Muscle of leg (tissue), 3 donors: ENCODE measurements at regions not wholly inside any gene's neighbourhood (a gene's known extent, or its start where the extent isn't known, plus 50 kb on each side); places are given as distances from the start of the nearest gene placed in this dataset.

Experiments used
- DNase-seq: peaks from one replicate; pipeline ENCODE4 v3.0.0; 2013
- H3K27ac ChIP-seq: one replicate; pipeline ENCODE4 v1.5.1; 2013; ENCODE audit warnings: mild to moderate bottlenecking, low read length, control low read depth
- H3K27me3 ChIP-seq: one replicate; pipeline ENCODE4 v1.6.1; 2013; ENCODE audit warnings: low read length; ENCODE audit not compliant: control insufficient read depth, insufficient read depth
- H3K36me3 ChIP-seq: one replicate; pipeline ENCODE4 v1.6.1; 2013; ENCODE audit warnings: low read length; ENCODE audit not compliant: control insufficient read depth, insufficient read depth
- H3K4me1 ChIP-seq: one replicate; pipeline ENCODE4 v1.6.1; 2013; ENCODE audit warnings: low read length; ENCODE audit not compliant: control insufficient read depth, insufficient read depth
- H3K4me3 ChIP-seq: one replicate; pipeline ENCODE4 v1.5.1; 2013; ENCODE audit warnings: low read length, control low read depth
- H3K9me3 ChIP-seq: replicated peaks from 2 replicates; pipeline ENCODE4 v1.6.1; 2013; ENCODE audit warnings: low read depth, low read length; ENCODE audit not compliant: control insufficient read depth
- WGBS: methylation state at CpG from one replicate; pipeline ENCODE4 v1.1.5; 2013; ENCODE audit warnings: missing lambda C conversion rate; ENCODE audit not compliant: insufficient coverage; 5-methylcytosine and 5-hydroxymethylcytosine counted together

DNA sequence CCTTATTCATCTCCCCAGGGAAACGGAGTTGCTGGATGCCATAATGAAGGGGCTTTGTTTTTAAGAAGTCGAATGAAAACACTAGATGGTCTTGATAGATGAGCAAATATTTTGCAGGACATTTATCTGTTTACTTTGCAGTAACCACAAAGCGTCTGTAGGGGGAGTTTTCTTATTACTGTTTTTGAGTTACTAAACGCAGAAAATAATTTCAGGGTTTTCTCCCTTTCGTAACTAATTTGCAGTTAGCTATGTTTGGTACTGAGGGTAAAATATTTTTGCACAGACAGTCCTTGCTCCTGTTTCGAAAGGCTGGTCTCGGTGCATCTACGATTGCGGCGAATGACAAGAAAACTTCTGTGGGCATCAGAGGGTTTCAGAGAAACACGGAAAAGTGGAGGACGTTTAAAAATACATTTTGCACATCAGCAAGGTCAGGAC, 505.6 kb upstream of the MKI67 start:
- DNase-seq, result peak; percentile 91
- H3K9me3 ChIP-seq, result no peaks in the 10 kb centered on the region
- no peaks in the 10 kb centered on the region for H3K36me3 ChIP-seq
- H3K4me1 ChIP-seq, result peaks cover 11% of the 10 kb centered on the region
- H3K4me3 ChIP-seq, result no peak overlapping the region
- H3K27ac ChIP-seq, result no peak overlapping the region
- 39% methylated on average over 7 of the region's 12 CpGs for WGBS
- H3K27me3 ChIP-seq, result peaks cover 4% of the 10 kb centered on the region

DNA sequence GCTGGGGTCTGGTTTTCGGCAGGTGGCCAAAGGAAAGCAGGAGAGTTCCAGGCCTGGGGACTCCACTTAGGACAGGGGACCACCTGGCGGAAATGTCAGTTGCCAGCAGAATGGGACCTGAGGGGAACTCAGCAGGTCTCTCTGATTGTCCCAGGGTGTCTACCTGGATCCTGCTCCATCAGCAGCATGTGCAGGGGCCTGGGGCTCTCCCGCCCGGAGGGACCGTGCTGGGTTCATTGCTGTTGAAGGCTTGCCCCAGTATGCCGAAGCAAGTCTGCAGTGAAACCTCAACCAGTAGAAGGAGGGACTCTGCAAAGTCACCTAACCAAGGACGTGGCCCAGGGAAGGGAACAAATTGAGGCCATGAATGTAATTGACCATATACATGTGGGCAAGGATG, 506.5 kb upstream of the MKI67 start:
- H3K4me1 ChIP-seq, result peaks cover 11% of the 10 kb centered on the region
- WGBS, result 98% methylated on average over 7 of the region's 7 CpGs
- H3K9me3 ChIP-seq, result no peaks in the 10 kb centered on the region
- H3K36me3 ChIP-seq, result no peaks in the 10 kb centered on the region
- peaks cover 4% of the 10 kb centered on the region for H3K27me3 ChIP-seq
- no peak for DNase-seq
- H3K4me3 ChIP-seq, result no peak overlapping the region
- H3K27ac ChIP-seq, result no peak overlapping the region

DNA sequence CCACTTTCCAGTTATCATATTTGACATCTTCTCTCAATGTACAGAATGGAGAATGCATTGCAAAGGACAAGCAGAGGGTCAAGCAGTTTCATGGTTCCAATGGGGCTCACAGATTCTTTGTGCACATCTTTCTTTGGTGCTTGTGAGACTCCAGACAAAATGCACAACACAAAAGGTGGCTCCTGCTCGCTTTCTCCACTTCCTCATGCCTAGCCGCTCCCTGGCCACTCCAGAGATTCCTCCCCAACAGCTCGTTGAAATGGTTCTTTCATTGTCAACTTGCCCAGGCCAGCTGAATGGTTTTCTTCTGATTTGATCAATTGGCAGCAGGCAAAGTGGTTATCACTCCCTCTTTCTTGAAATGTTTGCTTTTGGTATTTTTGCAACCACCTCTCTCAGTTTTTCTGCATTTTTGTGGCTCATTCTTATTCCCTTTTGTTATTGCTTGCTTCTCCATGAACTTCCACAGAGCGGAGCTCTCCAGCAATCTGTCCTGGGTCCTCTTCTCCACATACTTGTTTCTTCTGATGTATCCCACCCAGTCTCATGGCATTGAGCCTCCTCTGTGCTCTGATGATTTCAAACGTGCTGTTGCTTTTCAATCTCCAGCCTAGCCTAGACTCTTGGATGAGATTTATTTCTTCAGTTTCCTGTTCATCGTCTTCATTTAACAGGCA, 507.8 kb upstream of the MKI67 start:
- peaks cover 4% of the 10 kb centered on the region for H3K27me3 ChIP-seq
- H3K4me1 ChIP-seq, result peaks cover 11% of the 10 kb centered on the region
- peak; percentile 89 for DNase-seq
- WGBS, result 33% methylated on average over 5 of the region's 6 CpGs
- no peak overlapping the region for H3K27ac ChIP-seq
- H3K36me3 ChIP-seq, result no peaks in the 10 kb centered on the region
- H3K4me3 ChIP-seq, result no peak overlapping the region
- no peaks in the 10 kb centered on the region for H3K9me3 ChIP-seq

DNA sequence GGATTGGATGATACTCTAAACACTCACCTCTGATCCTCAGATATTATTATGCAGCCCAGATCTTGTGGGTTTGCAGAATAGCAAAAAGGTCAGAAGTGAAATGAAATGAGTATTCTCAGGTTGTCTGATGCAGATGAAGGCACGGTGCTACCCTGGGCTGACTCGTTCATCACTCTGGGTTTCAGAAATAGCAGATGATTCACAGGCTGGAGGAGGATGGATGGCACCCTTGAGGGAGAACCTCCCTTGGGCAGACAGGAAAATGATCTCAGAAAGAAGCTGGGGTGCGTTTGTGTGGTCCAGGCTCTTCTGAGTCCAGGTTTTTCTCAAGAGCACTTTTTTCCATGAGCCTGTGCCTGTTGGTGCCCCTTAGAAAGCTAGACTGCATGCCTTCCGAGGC, 515.8 kb upstream of the MKI67 start:
- Histone ChIP-seq H3K27ac (no peak overlapping the region), H3K4me3 (no peak overlapping the region), H3K36me3 (no peaks in the 10 kb centered on the region), H3K9me3 (peaks cover 2% of the 10 kb centered on the region), H3K27me3 (no peaks in the 10 kb centered on the region), H3K4me1 (no peaks in the 10 kb centered on the region)
- 83% methylated on average over 3 of the region's 4 CpGs for WGBS
- DNase-seq, result no peak

DNA sequence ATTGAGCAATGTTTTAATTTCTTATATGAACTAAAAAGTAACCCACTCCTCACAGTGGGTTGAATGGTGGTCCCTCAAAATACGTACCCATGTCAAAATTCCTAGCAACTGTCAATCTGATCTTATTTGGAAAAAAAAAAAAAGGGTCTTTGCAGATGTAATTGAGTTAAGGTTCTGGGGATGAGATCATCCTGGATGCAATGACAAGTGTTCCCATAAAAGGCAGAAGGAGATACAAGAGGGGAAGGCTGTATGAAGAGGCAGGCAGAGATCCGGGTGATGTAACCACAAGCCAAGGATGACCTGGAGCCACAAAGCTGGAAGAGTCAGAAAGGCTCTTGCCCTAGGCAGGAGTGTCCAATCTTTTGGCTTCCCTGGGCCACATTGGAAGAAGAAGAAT, 516.3 kb upstream of the MKI67 start:
- Histone ChIP-seq H3K27me3 (no peaks in the 10 kb centered on the region), H3K4me3 (no peak overlapping the region), H3K27ac (no peak overlapping the region), H3K9me3 (peaks cover 2% of the 10 kb centered on the region), H3K4me1 (no peaks in the 10 kb centered on the region), H3K36me3 (no peaks in the 10 kb centered on the region)
- DNase-seq, result no peak
- no CpG with 5 or more reads among the region's 2 CpGs for WGBS

DNA sequence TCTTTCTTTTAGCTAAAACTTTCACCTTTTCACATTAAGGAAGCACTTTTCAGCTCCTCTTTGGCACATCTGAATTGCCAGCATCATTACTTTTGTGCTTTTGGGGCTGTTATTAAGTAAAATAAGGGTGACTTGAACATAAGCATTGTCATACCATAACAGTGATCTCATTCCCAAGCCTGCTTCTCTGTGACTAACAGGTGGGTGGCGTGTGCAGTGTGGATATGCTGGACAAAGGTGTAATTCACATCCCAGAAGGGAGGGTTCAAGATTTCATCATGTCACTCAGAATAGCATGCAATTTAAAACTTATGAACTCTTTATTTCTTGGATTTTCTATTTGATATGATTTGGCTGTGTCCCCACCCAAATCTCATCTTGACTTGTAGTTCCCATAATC, 517.4 kb upstream of the MKI67 start:
- Histone ChIP-seq H3K9me3 (peaks cover 2% of the 10 kb centered on the region), H3K27ac (no peak overlapping the region), H3K36me3 (no peaks in the 10 kb centered on the region), H3K27me3 (no peaks in the 10 kb centered on the region), H3K4me3 (no peak overlapping the region), H3K4me1 (no peaks in the 10 kb centered on the region)
- no CpG with 5 or more reads among the region's 1 CpG for WGBS
- DNase-seq, result no peak

DNA sequence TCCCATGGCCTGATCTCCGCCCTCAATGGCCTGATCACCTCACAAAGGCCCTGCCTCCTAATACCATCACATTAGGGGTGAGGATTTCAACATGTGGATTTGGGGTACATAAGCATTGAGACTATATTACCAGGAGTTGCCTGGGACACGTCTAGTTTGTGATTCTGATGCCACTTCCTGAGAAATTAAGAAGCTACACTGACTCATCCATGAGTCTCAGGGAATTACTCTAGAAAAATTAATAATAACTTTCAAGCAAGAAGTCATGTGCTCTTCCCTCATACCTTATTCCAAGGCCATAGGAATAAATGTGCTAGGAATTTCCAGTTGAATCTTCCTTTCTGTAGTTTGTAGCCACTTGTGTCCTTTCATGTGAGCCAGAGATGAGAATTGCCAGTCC, 519.3 kb upstream of the MKI67 start:
- Histone ChIP-seq H3K27ac (no peak overlapping the region), H3K27me3 (no peaks in the 10 kb centered on the region), H3K36me3 (no peaks in the 10 kb centered on the region), H3K4me3 (no peak overlapping the region), H3K4me1 (no peaks in the 10 kb centered on the region), H3K9me3 (no peaks in the 10 kb centered on the region)
- no peak for DNase-seq
- no CpG with 5 or more reads among the region's 2 CpGs for WGBS

DNA sequence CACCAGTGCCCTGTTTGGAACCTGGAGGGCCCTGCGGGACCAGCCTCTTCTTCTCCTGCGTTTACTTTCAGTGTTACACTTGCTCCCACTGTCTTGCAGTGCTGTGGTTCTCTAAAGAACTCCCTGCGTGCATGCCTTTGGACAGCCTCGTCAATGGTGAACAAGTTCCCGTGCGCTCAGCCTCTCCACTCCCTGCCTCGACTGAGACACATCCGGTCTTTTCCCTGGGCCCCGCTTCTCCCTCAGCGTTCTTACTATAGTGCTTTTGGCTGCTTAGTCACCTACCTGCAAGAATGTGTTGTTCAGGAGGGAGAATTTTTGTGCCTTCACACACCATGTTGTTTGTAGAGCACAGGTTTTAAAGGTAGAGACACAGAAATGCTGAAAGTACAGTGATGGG, 520.7 kb upstream of the MKI67 start:
- no peak for DNase-seq
- Histone ChIP-seq H3K27me3 (no peaks in the 10 kb centered on the region), H3K27ac (no peak overlapping the region), H3K36me3 (no peaks in the 10 kb centered on the region), H3K4me1 (no peaks in the 10 kb centered on the region), H3K4me3 (no peak overlapping the region), H3K9me3 (no peaks in the 10 kb centered on the region)
- 81% methylated on average over 8 of the region's 10 CpGs for WGBS

DNA sequence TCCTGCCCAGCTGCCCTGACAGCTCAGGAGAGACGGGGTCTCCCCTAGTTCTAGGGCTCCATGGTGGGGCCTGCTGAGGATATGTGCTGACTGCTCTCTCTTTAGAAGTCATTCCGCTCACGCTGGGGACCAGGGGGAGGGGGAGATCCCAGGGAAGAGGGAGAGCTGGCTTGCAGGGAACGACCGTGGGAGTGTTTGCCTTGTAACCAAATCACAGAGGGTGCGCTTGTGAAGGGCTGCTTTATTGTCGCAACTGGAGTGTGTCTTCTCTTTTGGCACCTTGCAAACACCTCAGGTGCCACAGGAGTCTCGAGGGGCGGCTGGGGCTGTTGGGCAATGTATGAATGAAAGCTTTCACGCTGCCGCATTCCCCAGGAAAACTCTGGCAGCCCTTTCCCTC, 531.3 kb upstream of the MKI67 start:
- Histone ChIP-seq H3K27me3 (no peaks in the 10 kb centered on the region), H3K4me1 (peaks cover 5% of the 10 kb centered on the region), H3K27ac (no peak overlapping the region), H3K9me3 (no peaks in the 10 kb centered on the region), H3K4me3 (no peak overlapping the region), H3K36me3 (no peaks in the 10 kb centered on the region)
- WGBS, result 50% methylated on average over 9 of the region's 11 CpGs
- DNase-seq, result no peak

DNA sequence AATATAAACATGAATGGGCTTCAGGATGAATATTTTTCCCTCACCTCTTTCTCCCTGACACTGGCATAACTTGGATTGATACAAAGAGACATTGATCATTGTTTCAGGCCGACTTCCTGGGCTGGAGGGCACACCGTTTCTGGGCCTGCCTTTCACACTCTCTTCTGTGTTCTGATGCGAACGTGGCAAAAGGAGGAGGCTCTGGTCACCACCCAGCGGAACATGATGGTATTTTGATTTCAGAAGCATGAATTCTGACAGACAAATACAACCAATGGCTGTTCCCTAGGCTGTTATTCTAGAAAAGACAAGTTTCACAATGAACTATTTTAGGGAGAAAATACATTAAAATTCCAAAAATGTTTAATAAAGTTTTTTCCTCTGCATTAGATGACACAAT, 534.5 kb upstream of the MKI67 start:
- H3K36me3 ChIP-seq, result no peaks in the 10 kb centered on the region
- DNase-seq, result no peak
- H3K4me3 ChIP-seq, result no peak overlapping the region
- peaks cover 5% of the 10 kb centered on the region for H3K4me1 ChIP-seq
- no peak overlapping the region for H3K27ac ChIP-seq
- WGBS, result 53% methylated on average over 2 of the region's 5 CpGs
- peaks cover 2% of the 10 kb centered on the region for H3K9me3 ChIP-seq
- H3K27me3 ChIP-seq, result no peaks in the 10 kb centered on the region
